ENCODE measurements at regions not wholly inside any gene's neighbourhood (a gene's known extent, or its start where the extent isn't known, plus 50 kb on each side); places are given as distances from the start of the nearest gene placed in this dataset.

DNA sequence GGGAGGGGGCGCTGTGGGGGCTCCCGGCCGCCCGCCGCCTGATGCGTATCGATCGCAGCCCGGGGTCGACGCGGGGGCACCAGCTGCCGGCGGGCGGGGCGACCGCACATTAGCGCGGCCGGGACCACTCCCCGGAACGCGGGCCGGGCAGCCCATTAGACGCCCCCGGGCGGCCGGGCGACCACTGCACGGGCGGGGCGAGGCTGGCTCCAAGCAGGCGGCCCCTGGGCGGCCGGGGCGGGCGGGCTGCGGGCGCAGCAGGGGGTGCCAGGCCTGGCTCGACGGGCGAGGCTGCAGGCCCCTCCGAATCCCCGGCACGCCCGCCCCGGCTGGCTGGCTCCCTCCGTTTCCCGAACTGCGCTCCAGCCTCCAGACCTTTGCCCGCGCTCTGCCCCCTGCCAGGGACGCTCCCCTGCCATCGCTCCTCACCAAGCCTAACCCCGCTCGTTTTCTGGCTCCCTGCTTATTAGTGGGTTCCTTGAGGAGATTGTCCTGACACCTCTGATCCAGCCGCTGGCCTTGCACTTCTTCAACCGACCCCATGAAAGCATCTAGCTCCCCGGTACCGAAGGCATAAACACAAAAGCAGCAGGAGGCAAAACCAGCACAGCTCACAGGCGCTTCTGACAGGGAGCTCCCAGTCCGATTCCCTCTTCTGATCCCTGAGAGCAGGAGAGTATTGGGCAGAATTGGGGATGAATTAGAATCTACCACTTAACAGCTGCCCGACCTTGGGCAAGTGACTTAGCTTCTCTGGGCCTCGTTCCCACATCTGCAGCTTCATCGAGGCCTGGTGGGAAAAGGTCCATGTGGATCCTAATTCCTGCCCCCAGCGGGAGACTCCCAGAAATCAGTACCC is 92.6 kb upstream of the CASZ1 start:
- TF ChIP-seq, protein P1, sequence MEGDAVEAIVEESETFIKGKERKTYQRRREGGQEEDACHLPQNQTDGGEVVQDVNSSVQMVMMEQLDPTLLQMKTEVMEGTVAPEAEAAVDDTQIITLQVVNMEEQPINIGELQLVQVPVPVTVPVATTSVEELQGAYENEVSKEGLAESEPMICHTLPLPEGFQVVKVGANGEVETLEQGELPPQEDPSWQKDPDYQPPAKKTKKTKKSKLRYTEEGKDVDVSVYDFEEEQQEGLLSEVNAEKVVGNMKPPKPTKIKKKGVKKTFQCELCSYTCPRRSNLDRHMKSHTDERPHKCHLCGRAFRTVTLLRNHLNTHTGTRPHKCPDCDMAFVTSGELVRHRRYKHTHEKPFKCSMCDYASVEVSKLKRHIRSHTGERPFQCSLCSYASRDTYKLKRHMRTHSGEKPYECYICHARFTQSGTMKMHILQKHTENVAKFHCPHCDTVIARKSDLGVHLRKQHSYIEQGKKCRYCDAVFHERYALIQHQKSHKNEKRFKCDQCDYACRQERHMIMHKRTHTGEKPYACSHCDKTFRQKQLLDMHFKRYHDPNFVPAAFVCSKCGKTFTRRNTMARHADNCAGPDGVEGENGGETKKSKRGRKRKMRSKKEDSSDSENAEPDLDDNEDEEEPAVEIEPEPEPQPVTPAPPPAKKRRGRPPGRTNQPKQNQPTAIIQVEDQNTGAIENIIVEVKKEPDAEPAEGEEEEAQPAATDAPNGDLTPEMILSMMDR (IDR thresholded peaks at IDR 0.05) = no peak
- TF ChIP-seq POLR2A (IDR thresholded peaks at IDR 0.05; ENCODE audit: low read depth) = no peak
- TF ChIP-seq POLR2AphosphoS5 (IDR thresholded peaks at IDR 0.05) = no peak
- no peak for TF ChIP-seq EP300 (IDR thresholded peaks at IDR 0.05)

All from esophagus muscularis mucosa (tissue), 4 donors.